ENCODE measurements at regions not wholly inside any gene's neighbourhood (a gene's known extent, or its start where the extent isn't known, plus 50 kb on each side); places are given as distances from the start of the nearest gene placed in this dataset.

DNA sequence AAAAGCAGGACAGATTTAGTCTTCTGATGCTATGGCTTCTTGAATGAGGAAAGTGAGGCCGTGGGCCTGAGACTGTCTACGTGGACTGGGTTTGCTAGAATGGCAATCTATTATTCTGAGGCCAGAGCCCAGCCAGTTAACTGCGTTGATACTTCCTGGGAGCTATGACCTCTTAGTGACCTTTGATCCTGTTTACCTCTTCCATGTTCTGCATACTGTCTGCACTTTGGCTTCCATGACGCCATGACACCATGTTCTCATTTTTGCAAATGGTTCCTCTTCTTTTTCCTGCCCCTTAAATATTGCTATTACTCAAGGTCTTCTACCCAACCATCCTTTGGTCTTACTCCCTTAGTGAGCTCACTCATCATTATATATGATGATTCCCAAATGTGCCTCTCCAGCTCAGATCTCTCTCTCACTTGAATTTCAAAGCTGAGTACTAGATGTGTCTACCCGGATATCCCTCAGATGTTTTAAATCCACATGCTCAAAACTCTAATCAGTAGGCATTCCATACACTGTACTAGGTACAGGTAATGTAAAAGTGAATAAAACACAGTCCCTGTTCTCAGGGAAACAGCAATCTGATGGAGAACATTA lies 66.1 kb upstream of the ATP1A1 start:
- no peaks in the 10 kb centered on the region for H4K20me1 ChIP-seq (ENCODE audit: control insufficient read depth, insufficient read depth, insufficient read length)
- no peak overlapping the region for H3K18ac ChIP-seq (ENCODE audit: insufficient read length, low read depth, low read length)
- no peak overlapping the region for H3K27ac ChIP-seq (ENCODE audit: insufficient read length, low read depth, low read length)
- no peak overlapping the region for H2BK5ac ChIP-seq (ENCODE audit: insufficient read length, low read length)
- no peak overlapping the region for H3K56ac ChIP-seq (ENCODE audit: insufficient read length, low read depth, low read length)
- DNase-seq, result no peak
- Mint-ChIP-seq H3K36me3 (ENCODE audit: insufficient read depth in 1 of 3, low read depth in 3 of 3) (no peaks in the 10 kb centered on the region), H3K4me1 (peaks cover 6 to 10% of the 10 kb centered on the region in 2 experiments), H3K27me3 (ENCODE audit: low read depth) (no peaks in the 10 kb centered on the region; the same call in 1 of the 2 replicates), H3K4me3 (no peak overlapping the region), H3K9me3 (0 out of 5 replicates have a peak, but pooled peaks cover 0 to 2% of the 10 kb centered on the region in 2 experiments), H3K27ac (no peak overlapping the region)
- no peaks in the 10 kb centered on the region for H3K9me3 ChIP-seq (ENCODE audit: control insufficient read depth, low read depth, low read length)
- H3K23ac ChIP-seq (ENCODE audit: insufficient read length, low read depth, low read length), result no peak overlapping the region
- no peak overlapping the region for H2BK12ac ChIP-seq (ENCODE audit: insufficient read length, low read depth, low read length)
- H2BK15ac ChIP-seq (ENCODE audit: low read depth, low read length), result no peak overlapping the region
- no peak overlapping the region for H4K5ac ChIP-seq (ENCODE audit: insufficient read length, low read depth, low read length)
- no peak overlapping the region for H3T11ph ChIP-seq (ENCODE audit: low read length)
- no peak overlapping the region for H2BK20ac ChIP-seq (ENCODE audit: low read depth, low read length, poor library complexity, severe bottlenecking)
- no peaks in the 10 kb centered on the region for H3K4me1 ChIP-seq (ENCODE audit: insufficient read depth, low read length)
- no peak overlapping the region for H3K9ac ChIP-seq (ENCODE audit: extremely low read depth, insufficient read length, low read length)
- H2BK120ac ChIP-seq (ENCODE audit: low read depth, low read length, poor library complexity, severe bottlenecking), result no peak overlapping the region
- H3K79me1 ChIP-seq (ENCODE audit: insufficient read depth, low read depth, low read length, poor library complexity, severe bottlenecking), result no peaks in the 10 kb centered on the region
- H3K4ac ChIP-seq (ENCODE audit: low read depth, low read length), result no peak overlapping the region
- H4K8ac ChIP-seq (replicated peaks; ENCODE audit: insufficient read length, low read depth, low read length), result no peak overlapping the region
- H3K23me2 ChIP-seq (ENCODE audit: insufficient read length, low read depth, low read length, poor library complexity, severe bottlenecking), result no peaks in the 10 kb centered on the region
- TF ChIP-seq CTCF (conservative IDR thresholded peaks at IDR 0.05), result no peak
- H2AFZ ChIP-seq (ENCODE audit: low read length), result no peak overlapping the region
- H3K79me2 ChIP-seq (ENCODE audit: insufficient read depth, low read length), result no peaks in the 10 kb centered on the region
- H2AK5ac ChIP-seq (ENCODE audit: insufficient read length, low read length), result no peak overlapping the region
- no peak overlapping the region for H3K14ac ChIP-seq (ENCODE audit: insufficient read depth, low read length)
- H4K91ac ChIP-seq (ENCODE audit: insufficient read length, low read depth, low read length), result no peak overlapping the region
- no peak overlapping the region for H3K4me2 ChIP-seq (ENCODE audit: insufficient read depth, insufficient read length, low read length)
- no peaks in the 10 kb centered on the region for H3K27me3 ChIP-seq (ENCODE audit: insufficient read depth, low read length)
- no CpG with 5 or more reads among the region's 5 CpGs for WGBS (ENCODE audit: extremely low coverage, insufficient read length, low lambda C conversion rate)
